ENCODE measurements at regions not wholly inside any gene's neighbourhood (a gene's known extent, or its start where the extent isn't known, plus 50 kb on each side); places are given as distances from the start of the nearest gene placed in this dataset.

DNA sequence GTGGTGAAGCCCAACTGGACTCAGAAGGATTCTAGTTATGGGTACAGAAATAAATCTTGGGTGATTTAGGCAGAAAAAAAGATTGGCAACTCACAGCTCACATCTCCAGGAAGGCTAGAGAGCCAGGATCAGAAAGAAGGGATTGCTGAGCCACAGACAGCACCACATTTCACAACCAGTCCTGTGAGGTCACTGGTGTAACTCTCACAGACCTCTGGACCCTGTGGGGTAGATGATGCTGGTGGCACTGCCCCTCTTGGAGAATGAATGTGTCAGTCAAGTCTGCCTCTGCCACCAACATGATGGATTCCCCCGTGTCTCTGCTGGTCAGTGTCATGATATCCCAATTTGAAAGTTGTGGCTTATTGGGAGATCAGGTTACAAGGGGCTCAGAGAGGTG is 70.9 kb upstream of the HMCN1 start:
- no TSS peak for BruUV-seq (replicated peaks)
- no peak for DNase-seq
- dilution Hi-C loops (cut with HindIII; ENCODE audit: low sequenced_read_pairs, unreplicated experiment) = no loop called here

More for the DNA sequence above, 70.9 kb upstream of the HMCN1 start:
- no peak overlapping the region for H3K4ac ChIP-seq (ENCODE audit: low read depth, low read length)
- H3K23ac ChIP-seq (ENCODE audit: low read depth, low read length) = no peak overlapping the region
- no peak overlapping the region for H3K4me3 ChIP-seq (ENCODE audit: insufficient read depth, low read depth, low read length)
- no peak overlapping the region for H2AK9ac ChIP-seq (replicated peaks; ENCODE audit: low read depth, low read length, poor library complexity)
- no peaks in the 10 kb centered on the region for H3K9me3 ChIP-seq (ENCODE audit: control insufficient read depth, insufficient read depth, low read length)
- H4K91ac ChIP-seq (ENCODE audit: insufficient read depth, low read depth, low read length) = no peak overlapping the region
- no peak overlapping the region for H3K4me2 ChIP-seq (ENCODE audit: low read depth, low read length)
- ChIA-PET CTCF (interaction anchor here (0.6 kb wide), 1 partner anchor 22 kb away, joined by 3 read pairs; no protein-coding TSS in a partner anchor), POLR2A (ENCODE audit: unreplicated experiment) (no interaction called here)
- no peak overlapping the region for H2BK20ac ChIP-seq (ENCODE audit: low read depth, low read length)
- H3K4me1 ChIP-seq (ENCODE audit: control insufficient read depth, insufficient read depth, low read length) = no peaks in the 10 kb centered on the region
- no peak overlapping the region for H4K5ac ChIP-seq (ENCODE audit: low read depth, low read length)
- intact Hi-C loops (cut with micrococcal nuclease) = no loop called here
- H3K36me3 ChIP-seq (ENCODE audit: control insufficient read depth, insufficient read depth, low read length) = no peaks in the 10 kb centered on the region
- no peak overlapping the region for H3K18ac ChIP-seq (ENCODE audit: low read depth, low read length)
- in situ Hi-C loops (cut with MboI; ENCODE audit: low sequenced_read_pairs) = loop anchor here (10.0 kb wide), 1 partner anchor 359 kb away; no protein-coding TSS in a partner anchor
- H3K9ac ChIP-seq (ENCODE audit: low read depth, low read length) = no peak overlapping the region
- no peak for ATAC-seq (ENCODE audit: low read depth)
- no peaks in the 10 kb centered on the region; the same call in 1 of the 2 replicates for H3K27me3 ChIP-seq (ENCODE audit: control insufficient read depth, insufficient read depth, low read length)
- no peak overlapping the region for H4K8ac ChIP-seq (ENCODE audit: low read depth in 2 of 2, low read length in 2 of 2)
- H2AFZ ChIP-seq (replicated peaks; ENCODE audit: low read length, poor library complexity) = no peak overlapping the region
- no peak overlapping the region for H2BK15ac ChIP-seq (ENCODE audit: low read depth, low read length)
- H2BK120ac ChIP-seq (ENCODE audit: low read depth, low read length) = no peak overlapping the region
- H3K79me1 ChIP-seq (ENCODE audit: low read depth in 1 of 2, low read length in 2 of 2) = no peaks in the 10 kb centered on the region
- no peak overlapping the region for H3K56ac ChIP-seq (ENCODE audit: extremely low read depth, insufficient read depth, low read length)
- H3K27ac ChIP-seq (ENCODE audit: insufficient read depth, low read length) = no peak overlapping the region
- no peak overlapping the region for H2BK5ac ChIP-seq (ENCODE audit: low read depth, low read length, poor library complexity, severe bottlenecking)
- WGBS, 2 experiments (ENCODE audit: extremely low coverage in 2 of 2, insufficient read length in 1 of 2) = no CpG with 5 or more reads among the region's 1 CpG
- H4K20me1 ChIP-seq (ENCODE audit: insufficient read depth, low read length) = no peaks in the 10 kb centered on the region
- H3K9me1 ChIP-seq (ENCODE audit: insufficient read depth, low read length) = no peaks in the 10 kb centered on the region; the same call in 1 of the 2 replicates
- TF ChIP-seq MAZ (IDR thresholded peaks at IDR 0.05; ENCODE audit: borderline replicate concordance, low read depth, low read length) (no peak), NFE2L2 (IDR thresholded peaks at IDR 0.05; ENCODE audit: low read depth, low read length) (no peak), CHD1 (IDR thresholded peaks at IDR 0.05; ENCODE audit: low read depth, low read length) (no peak), BHLHE40 (IDR thresholded peaks at IDR 0.05; ENCODE audit: low read depth, low read length) (no peak), SMC3 (IDR thresholded peaks at IDR 0.05; ENCODE audit: low read depth, low read length) (no peak)
- H2AK5ac ChIP-seq (ENCODE audit: low read depth, low read length) = no peak overlapping the region
- peak overlapping the region; percentile 58 for H3K14ac ChIP-seq (replicated peaks; ENCODE audit: low read depth, low read length)

All from IMR-90 (cell line).